IPS DF 6.9 (cell line): ENCODE measurements at regions not wholly inside any gene's neighbourhood (a gene's known extent, or its start where the extent isn't known, plus 50 kb on each side); places are given as distances from the start of the nearest gene placed in this dataset.

Source experiments
- DNase-seq: peaks from one replicate; pipeline ENCODE4 v3.0.0-alpha.2; 2013; ENCODE audit warnings: low read depth, low spot score
- H3K27ac ChIP-seq: one replicate; pipeline ENCODE4 v1.5.1; 2013; ENCODE audit warnings: low read length, control low read depth
- H3K27me3 ChIP-seq: 2 replicates; pipeline ENCODE4 v1.6.1; 2013; ENCODE audit warnings: mild to moderate bottlenecking, low read length; ENCODE audit not compliant: control insufficient read depth, insufficient read depth
- H3K36me3 ChIP-seq: 2 replicates; pipeline ENCODE4 v1.6.1; 2013; ENCODE audit warnings: low read length; ENCODE audit not compliant: control insufficient read depth, insufficient read depth
- H3K4me1 ChIP-seq: 2 replicates; pipeline ENCODE4 v1.6.1; 2013; ENCODE audit warnings: low read length; ENCODE audit not compliant: control insufficient read depth, insufficient read depth
- H3K4me3 ChIP-seq: 2 replicates; pipeline ENCODE4 v1.5.1; 2013; ENCODE audit warnings: mild to moderate bottlenecking, low read length
- H3K9me3 ChIP-seq: 2 replicates; pipeline ENCODE4 v1.6.1; 2013; ENCODE audit warnings: low read length, inconsistent platforms; ENCODE audit not compliant: control insufficient read depth, insufficient read depth
- WGBS: extraction: QIAGEN DNeasy Blood & Tissue Kit; methylation state at CpG from one replicate; pipeline ENCODE4 v1.1.7; 2013; ENCODE audit warnings: mixed read lengths, missing lambda C conversion rate; ENCODE audit not compliant: insufficient read length, insufficient coverage; 5-methylcytosine and 5-hydroxymethylcytosine counted together

- Histone ChIP-seq H3K27ac (no peak overlapping the region), H3K4me1 (no peaks in the 10 kb centered on the region), H3K9me3 (no peaks in the 10 kb centered on the region), H3K36me3 (no peaks in the 10 kb centered on the region), H3K27me3 (no peaks in the 10 kb centered on the region), H3K4me3 (no peak overlapping the region)
- WGBS = no CpG with 5 or more reads among the region's 3 CpGs
- no peak for DNase-seq
Observed at GRCh38 chr2:39933196-39933595, 154.1 kb upstream of the THUMPD2 start.

- no CpG with 5 or more reads among the region's 3 CpGs for WGBS
- Histone ChIP-seq H3K27ac (no peak overlapping the region), H3K27me3 (no peaks in the 10 kb centered on the region), H3K36me3 (no peaks in the 10 kb centered on the region), H3K9me3 (no peaks in the 10 kb centered on the region), H3K4me3 (no peak overlapping the region), H3K4me1 (no peaks in the 10 kb centered on the region)
- no peak for DNase-seq
Observed at GRCh38 chr2:39932198-39932597, 153.1 kb upstream of the THUMPD2 start.

DNA sequence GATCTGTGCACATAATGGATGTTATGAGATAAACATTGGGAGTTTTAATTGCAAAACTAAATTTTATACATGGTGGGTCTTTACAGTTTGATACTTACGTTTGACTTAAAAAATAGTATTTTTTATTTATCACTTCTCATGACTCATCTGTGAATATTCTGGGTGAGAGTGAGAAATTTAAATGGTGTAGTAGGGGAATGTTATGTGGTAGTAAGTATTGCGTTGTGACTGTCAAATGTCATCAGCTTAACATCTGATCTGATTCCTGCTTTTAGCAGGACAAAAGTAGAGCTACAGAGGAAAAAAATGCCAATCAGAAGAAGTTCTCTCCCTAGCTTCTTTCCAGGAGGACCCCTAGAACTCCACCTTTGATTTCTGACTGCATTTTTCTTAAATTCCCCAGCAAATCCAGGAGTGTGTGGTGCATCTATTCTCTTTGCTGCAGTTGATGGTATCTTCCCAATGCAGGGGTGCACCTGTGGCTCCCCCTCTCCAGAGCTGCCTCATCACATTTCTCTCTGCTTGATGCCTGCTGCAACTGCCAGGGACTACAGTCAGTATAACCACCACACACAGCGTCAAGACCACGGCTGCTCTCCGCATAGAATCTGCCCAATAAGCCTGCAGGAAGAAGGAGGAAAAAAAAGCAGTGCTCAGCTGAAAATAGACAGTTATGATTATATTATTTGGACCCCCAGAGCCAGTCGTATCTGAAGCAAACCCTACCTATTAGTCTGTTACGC is 151.3 kb upstream of the THUMPD2 start:
- no peaks in the 10 kb centered on the region for H3K9me3 ChIP-seq
- 100% methylated on average over 1 of the region's 7 CpGs for WGBS
- H3K4me3 ChIP-seq = no peak overlapping the region
- H3K27ac ChIP-seq = no peak overlapping the region
- H3K4me1 ChIP-seq = no peaks in the 10 kb centered on the region
- no peak for DNase-seq
- 0 out of 2 replicates have a peak, but pooled peaks cover 1% of the 10 kb centered on the region for H3K36me3 ChIP-seq
- no peaks in the 10 kb centered on the region for H3K27me3 ChIP-seq

DNA sequence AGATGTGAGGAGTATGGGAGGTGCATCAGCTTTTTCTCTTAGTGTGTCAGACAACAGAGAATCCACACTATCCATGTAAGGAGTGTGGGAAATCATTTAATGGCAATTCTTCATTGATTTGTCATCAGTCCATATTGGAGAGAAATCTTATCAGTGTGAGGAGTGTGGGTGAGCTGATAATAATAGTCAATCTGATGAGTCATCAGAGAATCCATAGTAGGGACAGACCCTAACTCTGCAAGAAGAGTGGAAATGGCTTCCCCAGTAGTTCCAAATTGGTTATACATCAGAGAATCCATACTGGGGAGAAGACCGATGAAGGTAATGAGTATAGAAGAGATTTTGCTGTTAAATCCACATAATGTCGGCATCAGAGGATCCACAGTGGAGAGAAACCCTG is 150.5 kb upstream of the THUMPD2 start:
- no peak for DNase-seq
- H3K4me3 ChIP-seq = no peak overlapping the region
- no CpG with 5 or more reads among the region's 2 CpGs for WGBS
- 0 out of 2 replicates have a peak, but pooled peaks cover 2% of the 10 kb centered on the region for H3K36me3 ChIP-seq
- H3K9me3 ChIP-seq = no peaks in the 10 kb centered on the region
- no peak overlapping the region for H3K27ac ChIP-seq
- no peaks in the 10 kb centered on the region for H3K4me1 ChIP-seq
- H3K27me3 ChIP-seq = no peaks in the 10 kb centered on the region

DNA sequence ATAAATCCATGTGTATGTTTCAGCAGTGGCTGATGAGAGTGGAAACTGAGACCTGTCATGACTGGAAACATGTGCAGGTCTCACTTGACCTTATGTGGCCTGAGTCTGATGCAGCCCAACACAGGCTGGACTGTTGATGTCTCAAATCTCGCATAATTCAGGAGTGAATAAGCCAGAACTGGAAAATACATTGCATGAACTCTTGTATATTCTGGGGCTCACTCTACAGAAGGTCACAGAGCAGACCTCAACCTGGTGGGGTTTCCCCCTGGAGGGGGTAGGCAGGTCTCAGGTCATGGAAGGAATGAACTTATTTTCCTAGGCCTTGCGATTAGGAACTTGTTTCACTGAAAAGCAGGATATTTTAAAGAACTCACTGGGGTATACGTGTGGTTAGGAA is 146.3 kb upstream of the THUMPD2 start:
- Histone ChIP-seq H3K27ac (no peak overlapping the region), H3K9me3 (no peaks in the 10 kb centered on the region), H3K4me1 (0 out of 2 replicates have a peak, but pooled peaks cover 2% of the 10 kb centered on the region), H3K27me3 (no peaks in the 10 kb centered on the region), H3K4me3 (no peak overlapping the region), H3K36me3 (0 out of 2 replicates have a peak, but pooled peaks cover 2% of the 10 kb centered on the region)
- WGBS = no CpG with 5 or more reads among the region's 3 CpGs
- DNase-seq = no peak

GRCh38 chr2:39923455-39923854 is 144.4 kb upstream of the THUMPD2 start:
- no peak overlapping the region for H3K27ac ChIP-seq
- DNase-seq = no peak
- H3K36me3 ChIP-seq = 0 out of 2 replicates have a peak, but pooled peaks cover 2% of the 10 kb centered on the region
- H3K27me3 ChIP-seq = no peaks in the 10 kb centered on the region
- no peaks in the 10 kb centered on the region for H3K9me3 ChIP-seq
- no peak overlapping the region for H3K4me3 ChIP-seq
- WGBS = no CpG with 5 or more reads among the region's 2 CpGs
- H3K4me1 ChIP-seq = 0 out of 2 replicates have a peak, but pooled peaks cover 2% of the 10 kb centered on the region

DNA sequence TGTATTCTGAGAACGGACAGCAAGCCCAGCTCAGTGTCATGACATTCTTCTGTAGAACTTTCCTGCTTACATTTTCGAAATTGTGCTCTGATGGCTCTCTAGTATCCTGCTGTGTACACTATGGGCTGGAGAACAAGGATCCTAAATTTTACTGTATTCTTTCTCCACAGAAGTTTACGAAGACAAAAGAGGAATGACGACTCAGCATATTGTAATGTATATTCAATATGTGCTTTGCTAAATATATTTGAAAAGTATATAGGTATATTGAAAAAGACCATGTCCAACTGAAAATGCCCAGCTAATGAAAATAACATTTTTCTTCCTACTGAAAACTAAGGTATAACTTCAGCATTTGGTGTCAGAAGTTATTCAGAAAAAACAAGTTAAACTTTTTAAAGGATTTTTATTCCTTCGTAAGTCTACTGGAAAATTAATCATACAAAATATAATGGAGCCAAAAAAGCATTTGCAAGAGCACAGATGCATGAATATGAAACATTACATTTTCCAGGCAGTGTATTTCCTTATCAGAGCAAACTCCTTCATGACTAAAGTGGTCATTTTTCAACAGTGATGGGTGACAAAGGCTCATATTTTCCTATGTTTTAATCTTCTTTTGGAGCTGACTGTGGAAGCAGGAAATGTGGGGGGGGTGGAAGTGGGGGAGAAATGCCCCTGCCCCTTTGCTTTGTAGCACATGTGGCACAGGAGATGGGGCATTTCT is 143.8 kb upstream of the THUMPD2 start:
- H3K4me1 ChIP-seq = 0 out of 2 replicates have a peak, but pooled peaks cover 2% of the 10 kb centered on the region
- H3K36me3 ChIP-seq = 0 out of 2 replicates have a peak, but pooled peaks cover 2% of the 10 kb centered on the region
- H3K27me3 ChIP-seq = no peaks in the 10 kb centered on the region
- no peaks in the 10 kb centered on the region for H3K9me3 ChIP-seq
- no peak overlapping the region for H3K4me3 ChIP-seq
- no peak for DNase-seq
- no CpG with 5 or more reads among the region's 5 CpGs for WGBS
- H3K27ac ChIP-seq = no peak overlapping the region

DNA sequence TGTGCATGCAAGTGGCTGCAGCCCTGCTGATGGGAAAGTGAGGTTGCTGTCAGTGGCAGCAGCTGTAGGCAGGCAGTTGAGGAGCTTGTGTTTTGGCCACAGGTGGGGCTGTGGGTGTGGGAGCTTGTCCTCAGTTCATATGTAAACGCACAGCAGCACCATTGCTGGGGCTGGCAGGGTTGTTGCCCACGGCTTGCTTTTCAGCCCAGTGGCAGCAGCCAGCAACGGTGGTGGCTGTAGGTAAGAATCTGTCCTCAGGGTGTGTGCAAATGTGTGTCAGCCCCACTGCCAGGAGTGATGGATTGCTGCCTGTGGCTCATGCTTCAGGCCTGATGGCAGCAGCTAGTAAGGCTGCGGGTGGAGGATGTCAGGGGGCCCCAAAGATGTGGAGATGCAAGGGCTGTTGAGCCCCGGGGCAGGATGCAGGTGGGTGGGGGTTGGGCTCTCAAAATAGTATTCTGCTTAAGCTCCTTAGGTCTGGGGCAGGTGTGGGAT is 141.3 kb upstream of the THUMPD2 start:
- Histone ChIP-seq H3K4me1 (0 out of 2 replicates have a peak, but pooled peaks cover 2% of the 10 kb centered on the region), H3K4me3 (no peak overlapping the region)
- no CpG with 5 or more reads among the region's 5 CpGs for WGBS

GRCh38 chr2:39919511-39920306 is 140.7 kb upstream of the THUMPD2 start:
- no peaks in the 10 kb centered on the region for H3K9me3 ChIP-seq
- no peak overlapping the region for H3K27ac ChIP-seq
- H3K36me3 ChIP-seq = no peaks in the 10 kb centered on the region
- 0 out of 2 replicates have a peak, but pooled peaks cover 2% of the 10 kb centered on the region for H3K4me1 ChIP-seq
- WGBS = no CpG with 5 or more reads among the region's 5 CpGs
- no peak for DNase-seq
- H3K4me3 ChIP-seq = no peak overlapping the region
- no peaks in the 10 kb centered on the region for H3K27me3 ChIP-seq

More for the DNA sequence above, 141.3 kb upstream of the THUMPD2 start:
- H3K27me3 ChIP-seq = no peaks in the 10 kb centered on the region
- H3K36me3 ChIP-seq = 0 out of 2 replicates have a peak, but pooled peaks cover under 1% of the 10 kb centered on the region
- no peaks in the 10 kb centered on the region for H3K9me3 ChIP-seq
- no peak overlapping the region for H3K27ac ChIP-seq
- no peak for DNase-seq

DNA sequence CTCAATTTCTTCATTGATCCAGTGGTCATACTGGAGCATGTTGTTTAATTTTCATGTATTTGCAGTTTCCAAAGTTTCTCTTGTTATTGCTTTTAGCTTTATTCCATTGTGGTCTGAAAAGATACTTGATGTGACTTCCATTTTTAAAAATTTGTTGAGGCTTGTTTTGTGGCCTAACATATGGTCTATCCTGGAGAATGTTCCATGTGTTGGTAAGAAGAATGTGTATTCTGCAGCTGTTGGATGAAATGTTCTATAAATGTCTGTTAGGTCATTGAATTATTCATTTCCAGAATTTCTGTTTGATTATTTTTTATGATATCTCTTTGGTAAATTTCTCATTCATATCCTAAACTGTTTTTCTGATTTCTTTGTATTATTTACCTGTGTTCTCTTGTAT is 139.8 kb upstream of the THUMPD2 start:
- H3K4me1 ChIP-seq = 0 out of 2 replicates have a peak, but pooled peaks cover 2% of the 10 kb centered on the region
- H3K27me3 ChIP-seq = no peaks in the 10 kb centered on the region
- H3K9me3 ChIP-seq = no peaks in the 10 kb centered on the region
- H3K4me3 ChIP-seq = no peak overlapping the region
- H3K27ac ChIP-seq = no peak overlapping the region
- DNase-seq = no peak
- H3K36me3 ChIP-seq = no peaks in the 10 kb centered on the region
